NCI-H1417 treated with DMSO at 0.1 percent for 48 hours (cell line): ENCODE measurements at regions not wholly inside any gene's neighbourhood (a gene's known extent, or its start where the extent isn't known, plus 50 kb on each side); places are given as distances from the start of the nearest gene placed in this dataset.

Source experiments
- DNase-seq: peaks from one replicate; lab custom pipeline; 2025; lab: John Stamatoyannopoulos, UW

DNA sequence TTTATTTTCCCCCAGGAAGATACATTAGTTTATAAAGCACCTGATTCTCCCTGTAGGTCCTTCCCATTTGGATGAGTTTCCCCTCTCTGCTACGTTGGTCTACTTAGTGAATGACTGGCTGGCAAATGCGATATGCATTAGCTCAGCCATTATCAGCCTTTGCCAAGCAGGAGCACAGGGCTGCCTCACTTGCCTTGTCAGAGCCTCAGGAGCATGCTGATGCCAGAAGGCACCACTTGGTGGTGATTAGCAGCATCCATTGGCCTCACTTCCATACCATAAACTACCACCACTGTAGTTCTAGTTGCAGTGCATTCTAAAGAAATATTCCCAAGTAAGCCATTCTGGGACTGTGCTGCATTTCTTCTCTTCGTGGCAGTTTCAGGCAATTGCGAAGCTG is 442.8 kb upstream of the CHST9 start:
- DNase-seq: no peak

DNA sequence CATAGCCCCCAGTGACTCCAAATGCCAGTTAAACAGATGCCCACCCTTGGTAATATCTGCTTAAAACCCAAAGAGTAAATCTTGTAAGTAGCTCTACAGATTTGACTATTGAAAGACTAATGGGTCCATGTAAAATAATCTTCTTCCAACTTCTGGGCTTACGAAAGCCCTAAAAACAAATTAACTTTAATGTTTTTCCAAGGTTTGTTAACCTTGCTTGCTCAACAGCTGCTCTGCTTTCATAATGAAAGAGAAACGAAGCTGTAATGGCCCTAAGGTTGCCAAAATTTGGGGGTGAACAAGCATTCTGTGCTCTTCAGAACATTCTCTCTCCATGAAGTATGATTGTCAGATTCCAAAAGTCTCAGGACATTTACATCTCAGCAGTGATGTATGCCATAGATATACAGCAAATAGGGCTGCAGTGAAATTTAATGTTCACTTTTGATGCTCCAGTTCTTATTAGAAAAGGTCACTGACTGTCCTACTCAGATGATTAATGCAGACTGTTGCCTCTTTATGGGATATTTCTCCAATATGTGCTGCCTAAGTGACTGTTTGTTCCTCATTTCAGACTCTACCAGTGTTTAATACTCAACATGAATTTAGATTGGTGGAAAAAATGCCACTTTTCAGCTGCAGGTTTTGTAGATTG is 436.3 kb upstream of the CHST9 start:
- DNase-seq: no peak

DNA sequence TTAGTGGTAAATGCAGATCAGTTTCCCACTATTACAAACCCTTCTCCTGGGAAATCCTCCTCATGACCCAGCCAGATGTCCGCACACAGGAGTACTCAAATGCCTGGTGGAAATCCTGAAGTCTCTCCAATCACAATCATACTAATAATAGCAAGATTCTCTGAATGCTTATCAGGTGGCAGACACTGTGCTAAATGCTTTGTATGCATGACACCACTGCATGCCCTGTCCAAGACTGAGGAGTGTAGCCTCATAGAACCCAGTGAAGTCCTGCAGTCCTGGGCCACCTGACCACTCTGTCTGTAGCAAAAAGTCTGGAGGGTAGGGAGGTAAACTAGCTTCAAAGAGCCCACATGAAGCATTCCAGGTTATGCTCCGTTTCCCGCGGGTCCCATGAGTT is 434.8 kb upstream of the CHST9 start:
- DNase-seq: no peak

DNA sequence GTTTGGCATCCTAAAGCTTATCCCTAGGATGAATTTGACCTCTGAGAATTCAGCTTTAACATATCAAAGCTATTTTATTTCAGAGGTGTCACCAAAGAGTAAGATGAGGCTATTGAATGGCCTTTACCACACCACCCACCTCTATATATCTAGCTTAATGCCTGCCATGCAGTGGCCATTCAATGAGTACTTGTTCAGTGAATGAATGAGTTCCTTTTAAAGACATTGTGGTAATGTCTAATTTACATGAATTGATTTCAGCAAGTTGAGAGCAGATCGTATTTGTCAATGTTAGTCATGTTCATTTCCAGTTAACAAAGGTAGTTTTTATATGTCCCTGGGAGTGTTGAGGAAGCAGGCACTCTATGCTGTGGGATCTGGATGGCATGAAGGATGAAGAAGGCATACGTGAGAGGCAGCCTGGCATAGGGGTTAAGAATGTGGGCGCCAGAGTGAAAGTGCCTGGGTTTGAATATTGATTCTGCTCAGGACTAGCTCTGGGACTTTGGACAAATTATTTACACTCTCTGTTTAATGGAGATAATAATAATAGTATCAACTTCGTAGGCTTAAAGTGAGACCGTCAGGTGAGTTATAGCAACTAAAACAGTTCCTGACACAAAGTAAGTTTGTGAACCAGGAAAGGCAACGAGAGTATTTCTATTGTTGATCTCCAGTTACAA is 434.1 kb upstream of the CHST9 start:
- no peak for DNase-seq

DNA sequence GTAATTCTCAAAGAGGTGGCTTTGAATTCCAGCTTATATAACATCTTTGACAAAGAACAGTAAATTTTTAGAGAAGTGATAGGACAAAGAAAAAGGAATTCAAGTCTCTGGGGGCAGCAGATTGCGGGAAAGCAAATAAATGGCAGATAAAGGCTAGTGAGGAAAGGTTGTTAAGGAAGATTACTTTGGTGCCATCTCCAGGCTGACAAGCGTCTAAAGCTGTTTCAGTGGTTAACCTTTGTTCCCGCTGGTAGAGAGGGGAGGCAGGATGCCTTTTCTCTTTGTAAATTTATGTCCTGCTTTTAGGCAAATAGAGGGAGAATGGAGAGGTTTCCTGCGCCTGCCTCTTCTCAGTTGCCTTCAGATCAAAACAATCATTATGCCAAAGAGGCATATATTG is 431.2 kb upstream of the CHST9 start:
- no peak for DNase-seq

DNA sequence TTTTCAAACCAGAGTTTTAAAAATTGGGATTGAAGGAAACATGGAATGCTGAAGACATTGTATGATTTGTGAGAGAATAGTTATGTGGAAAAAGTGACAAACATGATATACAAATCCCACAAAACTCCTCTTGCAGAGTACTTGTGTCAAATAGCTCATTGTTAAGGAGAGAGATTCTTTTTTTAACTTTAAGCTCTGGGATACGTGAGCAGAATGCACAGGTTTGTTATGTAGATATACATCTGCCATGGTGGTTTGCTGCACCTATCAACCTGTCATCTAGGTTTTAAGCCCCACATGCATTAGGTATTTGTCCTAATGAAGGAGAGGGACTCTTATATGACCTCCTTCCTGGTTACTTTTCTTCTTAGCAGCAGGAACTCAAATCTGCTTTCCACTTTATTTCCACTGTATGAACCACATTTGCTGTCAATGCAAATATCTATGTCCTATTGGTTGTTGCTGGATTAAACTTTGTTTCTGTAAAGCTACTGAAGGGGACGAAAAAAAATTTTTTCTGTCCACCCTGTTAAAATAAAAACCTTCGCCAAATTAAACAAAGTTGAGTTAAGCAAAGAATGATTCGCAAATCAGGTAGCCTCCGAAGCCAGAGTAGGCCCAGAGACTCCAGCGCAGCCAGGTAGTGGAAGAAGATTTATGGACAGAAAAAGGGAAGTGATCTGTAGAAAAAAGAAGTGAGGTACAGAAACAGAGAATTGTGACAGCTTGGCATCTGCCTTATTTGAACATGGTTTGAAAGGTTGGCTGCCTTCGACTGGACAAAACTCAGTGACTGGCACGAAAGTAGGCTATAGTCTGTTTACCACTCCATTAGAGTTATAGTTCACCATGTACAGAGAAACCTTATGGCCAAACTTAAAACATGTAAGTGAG is 430.1 kb upstream of the CHST9 start:
- no peak for DNase-seq

DNA sequence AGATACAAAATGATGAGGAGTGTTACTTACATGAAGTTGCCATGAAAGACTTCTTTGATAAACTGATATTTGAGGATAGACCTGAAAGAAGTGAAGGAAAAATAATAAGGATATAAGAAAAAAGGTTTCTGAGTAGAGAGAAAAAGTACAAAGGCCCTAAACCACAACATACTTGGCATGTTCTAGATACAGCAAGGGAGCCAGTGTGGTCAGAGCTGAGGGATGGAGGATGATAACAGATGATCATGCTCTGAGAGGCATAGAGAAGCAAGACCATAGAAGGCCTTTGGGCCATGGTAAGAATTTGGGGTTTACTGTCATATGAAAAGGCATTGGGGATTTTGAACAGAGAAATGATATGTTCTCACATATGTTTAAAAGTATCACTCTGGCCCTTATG is 424.1 kb upstream of the CHST9 start:
- DNase-seq: no peak

DNA sequence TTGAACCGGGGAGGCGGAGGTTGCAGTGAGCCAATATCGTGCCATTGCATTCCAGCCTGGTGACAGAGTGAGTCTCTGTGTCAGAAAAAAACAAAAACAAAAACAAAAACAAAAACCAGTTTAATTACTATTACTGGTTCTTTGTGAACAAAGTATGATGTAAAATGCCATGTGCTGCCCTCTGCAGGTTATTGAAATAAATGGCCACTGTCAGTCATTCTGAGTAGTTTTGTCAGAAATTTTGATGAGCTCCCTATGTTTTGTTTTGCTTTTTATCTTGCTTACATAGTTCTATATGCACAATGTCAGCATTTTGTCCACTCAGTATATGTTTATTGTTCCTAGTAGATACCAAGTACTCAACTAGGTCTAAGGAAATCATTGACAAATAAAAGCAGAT is 423.6 kb upstream of the CHST9 start:
- no peak for DNase-seq

DNA sequence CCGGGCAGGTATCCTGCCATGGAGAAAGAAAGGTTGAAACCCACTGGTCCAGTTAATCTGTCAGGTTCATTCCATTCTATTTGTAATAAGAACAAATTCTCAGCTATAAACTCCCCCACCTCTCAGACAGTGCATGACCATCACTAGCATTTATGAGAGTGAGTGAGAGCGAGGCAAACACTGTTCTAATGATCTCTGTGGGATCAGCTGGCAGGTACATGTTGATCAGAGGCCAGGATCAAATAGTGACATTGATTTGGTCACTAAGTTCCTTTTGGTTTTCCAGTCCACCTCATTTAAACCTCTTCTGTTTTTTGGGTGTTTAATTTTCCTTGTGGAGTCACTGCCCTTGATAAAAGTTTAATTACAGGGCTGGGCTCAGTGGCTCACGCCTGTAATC is 423.1 kb upstream of the CHST9 start:
- no peak for DNase-seq

DNA sequence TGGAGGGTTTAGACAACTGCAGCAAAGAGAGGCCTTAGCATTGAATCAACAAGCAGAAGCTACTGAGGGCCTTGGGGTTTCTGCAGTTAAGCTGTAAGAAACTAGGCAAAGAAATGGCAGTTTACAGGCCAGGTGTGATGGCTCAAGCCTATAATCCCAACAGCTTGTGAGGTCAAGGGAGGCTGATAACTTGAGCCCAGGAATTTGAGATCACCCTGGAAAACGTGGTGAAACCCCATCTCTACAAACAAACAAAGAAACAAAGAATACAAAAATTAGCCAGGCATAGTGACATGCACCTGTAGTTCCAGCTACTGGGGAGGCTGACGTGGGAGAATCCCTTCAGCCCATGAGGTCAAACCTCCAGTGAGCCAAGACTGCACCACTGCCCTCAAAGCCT is 421.6 kb upstream of the CHST9 start:
- DNase-seq: no peak

DNA sequence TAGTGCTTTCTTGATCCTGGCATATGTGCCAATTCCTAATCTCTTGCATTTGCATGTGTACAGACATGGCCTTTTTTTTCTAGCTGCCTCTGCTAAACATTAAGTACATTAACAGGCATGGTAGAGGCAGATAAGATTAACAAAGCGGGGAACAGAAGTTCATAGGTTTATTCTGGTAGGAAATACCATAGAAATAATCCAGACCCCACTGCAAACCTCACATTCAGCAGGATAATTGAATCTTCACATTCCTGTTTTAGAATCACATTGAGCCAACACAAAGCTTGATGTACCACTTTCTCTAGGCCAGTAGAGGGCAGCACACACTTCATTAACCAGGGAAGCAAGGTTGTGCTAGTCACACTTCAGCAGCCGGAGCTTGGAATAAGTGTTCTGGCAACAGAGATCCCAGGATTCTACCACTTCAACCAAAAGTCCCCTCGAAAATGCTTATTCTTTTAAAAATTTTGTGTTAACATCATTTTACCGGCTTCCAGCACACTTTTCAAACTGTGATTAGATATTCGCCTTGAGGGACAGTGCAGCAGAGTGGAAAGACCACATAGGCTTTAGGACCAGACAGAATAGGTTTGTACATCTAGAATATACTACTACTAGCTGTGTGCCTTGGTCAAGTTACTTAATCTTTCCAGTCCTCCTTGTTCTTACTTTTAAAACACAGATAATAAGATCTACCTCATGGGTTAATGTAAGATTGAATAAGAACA is 420.2 kb upstream of the CHST9 start:
- peak; percentile 44 for DNase-seq

DNA sequence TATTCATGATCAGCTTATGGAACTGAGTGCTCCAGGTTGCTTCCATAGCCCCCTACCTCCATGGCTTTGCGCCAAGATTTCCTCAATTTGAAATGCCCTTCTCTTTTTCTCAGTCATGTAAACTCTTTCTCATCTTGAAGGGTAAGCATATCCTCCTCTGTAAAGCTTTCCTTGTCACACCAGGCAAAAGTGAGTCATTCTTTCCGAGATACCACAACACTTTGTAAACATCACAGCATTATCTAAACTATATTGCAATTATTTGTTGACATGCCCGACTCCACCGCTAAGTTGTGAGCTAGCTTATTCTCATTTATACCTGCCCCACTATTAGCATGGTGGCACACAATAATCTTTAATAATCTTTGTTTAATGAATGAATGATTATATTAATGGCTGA is 419.5 kb upstream of the CHST9 start:
- DNase-seq: no peak

DNA sequence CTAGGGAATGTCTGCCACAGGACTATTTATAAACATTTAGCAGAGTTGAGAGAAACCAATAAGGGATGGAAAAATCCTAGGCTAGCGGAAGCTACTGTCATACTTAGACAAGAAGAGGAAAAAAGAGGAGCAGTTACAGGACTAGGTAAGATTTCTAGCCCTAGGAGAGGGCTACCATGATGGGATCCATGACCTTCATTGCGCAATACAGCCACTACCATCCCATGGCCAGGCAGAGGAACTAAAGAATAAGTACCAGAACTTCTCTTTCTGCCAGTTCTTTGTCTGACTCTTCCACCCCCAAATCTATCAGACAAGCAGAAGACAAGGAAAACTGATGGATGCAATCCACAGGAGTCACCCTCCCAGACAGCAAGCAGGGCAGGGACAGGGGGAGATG is 417.0 kb upstream of the CHST9 start:
- no peak for DNase-seq

DNA sequence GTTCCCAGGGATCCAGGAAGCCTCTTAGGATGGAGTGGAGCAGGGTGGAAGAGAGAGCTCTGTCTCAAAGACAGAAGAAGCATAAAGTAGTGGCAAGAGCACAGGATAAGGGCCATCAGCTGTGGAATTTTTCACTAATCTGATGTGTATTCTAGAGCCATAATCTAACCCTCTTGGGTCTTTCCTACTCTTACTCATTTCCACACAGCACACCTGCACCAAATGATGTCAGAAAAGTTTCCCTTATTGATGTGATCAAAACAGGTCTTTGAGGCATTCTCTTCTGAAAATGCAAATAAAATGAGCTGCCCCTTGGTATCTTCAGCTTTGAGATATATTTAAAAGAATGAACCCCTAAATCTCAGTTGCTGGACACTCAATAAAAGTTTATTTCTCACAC is 415.1 kb upstream of the CHST9 start:
- DNase-seq: no peak

DNA sequence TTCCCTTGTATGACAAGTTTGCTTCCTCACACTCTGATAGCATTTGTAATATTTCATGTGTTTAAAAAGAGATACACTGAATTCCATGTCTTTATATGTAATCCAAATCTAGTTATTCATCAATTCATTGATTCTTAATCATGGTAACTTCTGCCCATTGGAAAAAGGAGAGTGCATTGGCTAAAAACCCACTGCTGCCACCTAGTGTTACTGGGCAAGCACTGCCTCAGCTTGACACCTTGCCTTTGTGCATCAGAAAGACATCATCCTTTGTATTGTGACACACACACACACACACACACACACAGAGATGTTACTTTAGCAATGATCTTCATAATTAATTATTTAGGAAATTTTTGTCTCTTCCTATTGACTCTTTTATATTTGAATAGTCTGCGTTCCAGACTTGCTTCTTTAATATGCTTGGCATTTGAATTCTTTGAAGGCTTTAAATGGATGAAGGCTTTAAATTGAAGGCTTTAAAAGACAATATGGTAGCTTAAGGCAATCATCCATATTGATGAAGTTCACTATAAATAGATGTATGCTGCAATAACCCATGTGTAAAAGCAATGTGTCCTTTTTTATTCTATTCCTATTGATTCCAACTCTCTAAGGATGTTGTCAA is 414.2 kb upstream of the CHST9 start:
- DNase-seq: peak; percentile 22

DNA sequence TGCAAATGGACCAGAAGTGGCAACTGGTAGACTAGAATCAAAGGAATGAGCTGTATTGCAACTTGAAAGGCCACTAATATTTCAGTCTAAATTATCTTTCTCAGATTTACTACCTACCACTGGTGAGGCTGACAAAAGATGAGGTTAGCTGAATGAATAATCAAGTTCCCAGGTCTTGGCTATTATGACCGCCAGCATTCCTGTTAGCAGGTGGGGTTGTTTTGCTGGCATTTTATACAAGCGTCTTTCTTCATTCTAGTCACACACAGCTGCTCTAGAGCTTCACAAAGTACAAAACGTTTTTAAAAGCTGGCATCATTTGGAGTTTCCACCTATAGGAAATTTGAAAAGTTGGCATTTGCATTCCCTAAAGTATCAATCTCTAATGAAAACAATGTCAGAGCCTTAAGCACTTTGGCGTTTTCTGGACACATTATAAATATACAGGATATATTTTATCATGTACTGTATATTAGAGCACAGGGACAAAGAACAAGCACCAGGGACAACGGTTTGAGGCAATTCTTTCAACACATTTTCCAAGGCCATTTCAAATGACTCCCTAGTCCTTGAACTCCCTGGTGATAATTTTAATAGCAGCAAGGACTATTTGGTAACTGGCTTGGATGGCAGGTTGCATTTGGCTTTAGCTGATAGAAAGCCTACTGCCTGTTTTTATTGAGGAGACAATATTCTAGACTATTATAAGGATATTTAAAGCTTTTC is 410.2 kb upstream of the CHST9 start:
- no peak for DNase-seq

DNA sequence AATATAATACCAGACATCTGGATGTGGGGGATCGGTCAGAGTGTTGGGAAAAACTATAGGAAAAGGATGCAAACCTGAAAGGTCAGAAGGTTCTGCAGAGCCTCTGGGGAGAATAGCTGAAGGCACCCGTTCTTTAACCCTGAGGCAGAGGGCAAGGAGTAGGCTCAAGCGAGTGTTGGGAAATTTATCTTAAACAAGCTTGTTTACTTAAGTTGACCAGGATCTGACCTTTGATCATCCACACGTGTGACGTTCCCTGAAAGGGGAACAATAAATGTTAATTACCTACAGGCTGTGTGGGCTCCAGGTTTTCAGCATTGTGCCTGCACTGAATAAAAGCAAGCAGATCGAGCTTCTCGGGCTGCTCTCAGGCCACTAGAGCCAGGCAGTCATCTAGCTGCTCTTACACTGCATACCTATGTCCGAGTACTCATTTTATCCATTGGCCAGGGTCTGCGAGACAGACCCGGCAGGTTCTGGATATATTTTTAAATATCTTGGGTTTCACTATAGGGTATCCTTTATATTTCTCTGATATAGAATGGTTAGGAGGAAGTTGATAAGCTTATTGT is 400.6 kb upstream of the CHST9 start:
- DNase-seq: no peak

DNA sequence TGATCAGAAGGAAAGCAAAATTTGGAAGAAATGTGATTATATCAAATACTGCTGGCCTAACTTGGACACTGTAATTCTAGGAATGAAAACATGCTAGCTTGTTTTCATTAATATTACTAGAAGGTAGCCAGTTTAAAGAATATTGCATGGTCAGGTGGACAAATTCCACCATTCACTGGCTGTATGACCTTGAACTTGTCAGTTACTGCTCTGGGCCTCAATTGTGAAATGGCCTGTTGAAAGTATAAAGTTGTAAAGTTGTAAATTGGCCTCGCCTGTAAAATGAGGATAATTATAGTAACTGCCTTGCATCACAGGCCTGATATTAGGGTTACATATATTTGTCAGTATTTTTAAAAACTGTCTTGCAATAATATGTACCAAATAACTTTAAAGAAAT is 398.4 kb upstream of the CHST9 start:
- no peak for DNase-seq

DNA sequence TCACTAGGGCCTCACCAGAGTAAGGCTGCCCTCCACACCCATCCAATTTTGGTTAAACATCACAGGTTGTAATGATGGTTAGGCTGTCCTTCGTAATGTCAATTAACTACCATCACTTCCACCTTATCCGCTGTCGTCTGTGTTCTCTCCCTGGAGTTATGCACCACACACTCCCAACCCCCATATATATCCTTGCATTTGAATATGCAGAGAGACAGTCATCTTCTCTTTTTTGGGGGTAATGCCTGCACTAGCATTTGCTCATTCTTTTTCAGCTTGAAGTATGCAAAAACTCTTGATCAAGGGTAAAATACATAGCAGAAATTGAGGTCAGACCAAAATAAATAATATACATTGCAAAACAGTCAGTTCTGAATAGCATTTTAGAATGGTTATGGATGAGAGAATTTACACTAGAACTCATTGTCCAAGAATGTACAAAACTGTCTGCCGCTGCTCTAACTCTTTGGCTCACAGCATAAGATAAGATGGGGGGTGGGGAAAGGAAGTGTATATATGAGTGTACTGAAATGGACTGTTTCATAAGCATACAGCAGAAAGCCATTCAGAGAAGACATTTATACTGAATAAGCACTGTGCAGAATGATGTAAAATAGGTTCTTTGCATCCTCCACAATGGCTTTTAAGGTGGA is 397.8 kb upstream of the CHST9 start:
- no peak for DNase-seq

DNA sequence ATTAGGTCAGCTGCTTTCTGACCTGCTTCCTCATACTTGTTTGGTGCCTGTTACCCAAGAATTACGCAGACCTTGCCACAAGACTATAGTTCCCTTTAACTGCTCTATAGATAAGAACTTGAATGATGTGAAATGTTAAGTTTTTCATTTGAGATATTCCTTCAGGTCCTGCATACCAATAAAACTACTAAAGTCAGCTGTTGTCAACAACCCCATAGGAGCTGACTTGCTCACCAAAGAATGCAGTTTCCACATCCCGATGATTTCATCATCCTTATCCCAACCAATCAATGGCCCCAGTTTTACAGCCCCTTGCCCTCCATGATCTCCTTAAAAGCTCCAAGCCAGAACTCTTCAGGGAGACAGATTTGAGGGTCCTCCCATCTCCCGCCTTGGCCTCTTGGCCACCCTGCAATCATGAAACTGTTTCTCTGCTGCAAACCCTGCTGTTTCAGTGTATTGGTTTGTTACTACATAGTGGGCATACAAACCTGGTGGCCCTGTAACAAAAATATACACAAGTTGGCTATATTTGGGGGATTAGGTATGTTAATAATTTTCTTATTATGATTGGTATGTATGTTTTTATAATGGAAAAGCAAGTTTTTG is 396.3 kb upstream of the CHST9 start:
- no peak for DNase-seq
